ENCODE measurements at regions not wholly inside any gene's neighbourhood (a gene's known extent, or its start where the extent isn't known, plus 50 kb on each side); places are given as distances from the start of the nearest gene placed in this dataset.

GRCh38 chr12:13749389-13749788, 232.0 kb downstream of the GRIN2B start:
- no peaks in the 10 kb centered on the region for H3K27me3 ChIP-seq (ENCODE audit: low read depth, low read length)
- H3K4me3 ChIP-seq (ENCODE audit: low read depth in 1 of 2, low read length in 2 of 2) = no peak overlapping the region
- H3K27ac ChIP-seq (ENCODE audit: low read length) = no peak overlapping the region
- H3K9me3 ChIP-seq (ENCODE audit: control insufficient read depth in 1 of 2, low read length in 2 of 2) = no peaks in the 10 kb centered on the region
- H3K4me1 ChIP-seq (ENCODE audit: control insufficient read depth in 1 of 2, insufficient read depth in 2 of 2, low read length in 2 of 2) = no peaks in the 10 kb centered on the region
- no peaks in the 10 kb centered on the region for H3K36me3 ChIP-seq (ENCODE audit: control insufficient read depth in 1 of 2, insufficient read depth in 2 of 2, low read length in 2 of 2)

GRCh38 chr12:13745111-13745860, 236.1 kb downstream of the GRIN2B start:
- Histone ChIP-seq H3K4me3 (ENCODE audit: low read depth in 1 of 2, low read length in 2 of 2) (no peak overlapping the region), H3K4me1 (ENCODE audit: control insufficient read depth in 1 of 2, insufficient read depth in 2 of 2, low read length in 2 of 2) (no peaks in the 10 kb centered on the region), H3K36me3 (ENCODE audit: control insufficient read depth in 1 of 2, insufficient read depth in 2 of 2, low read length in 2 of 2) (no peaks in the 10 kb centered on the region), H3K27ac (ENCODE audit: low read length) (no peak overlapping the region), H3K27me3 (ENCODE audit: low read depth, low read length) (no peaks in the 10 kb centered on the region), H3K9me3 (ENCODE audit: control insufficient read depth in 1 of 2, low read length in 2 of 2) (no peaks in the 10 kb centered on the region)

- H3K36me3 ChIP-seq (ENCODE audit: control insufficient read depth in 1 of 2, insufficient read depth in 2 of 2, low read length in 2 of 2) = no peaks in the 10 kb centered on the region
Observed at GRCh38 chr12:13744561-13744960, 236.8 kb downstream of the GRIN2B start.

GRCh38 chr12:13740149-13740545, 241.3 kb downstream of the GRIN2B start:
- Histone ChIP-seq H3K27ac (ENCODE audit: low read length) (no peak overlapping the region), H3K27me3 (ENCODE audit: low read depth, low read length) (no peaks in the 10 kb centered on the region), H3K36me3 (ENCODE audit: control insufficient read depth in 1 of 2, insufficient read depth in 2 of 2, low read length in 2 of 2) (no peaks in the 10 kb centered on the region), H3K4me1 (ENCODE audit: control insufficient read depth in 1 of 2, insufficient read depth in 2 of 2, low read length in 2 of 2) (no peaks in the 10 kb centered on the region), H3K9me3 (ENCODE audit: control insufficient read depth in 1 of 2, low read length in 2 of 2) (no peaks in the 10 kb centered on the region), H3K4me3 (ENCODE audit: low read depth in 1 of 2, low read length in 2 of 2) (no peak overlapping the region)

More at GRCh38 chr12:13744561-13744960, 236.8 kb downstream of the GRIN2B start:
- Histone ChIP-seq H3K27me3 (ENCODE audit: low read depth, low read length) (no peaks in the 10 kb centered on the region), H3K9me3 (ENCODE audit: control insufficient read depth in 1 of 2, low read length in 2 of 2) (no peaks in the 10 kb centered on the region), H3K27ac (ENCODE audit: low read length) (no peak overlapping the region), H3K4me3 (ENCODE audit: low read depth in 1 of 2, low read length in 2 of 2) (no peak overlapping the region), H3K4me1 (ENCODE audit: control insufficient read depth in 1 of 2, insufficient read depth in 2 of 2, low read length in 2 of 2) (no peaks in the 10 kb centered on the region)

- Histone ChIP-seq H3K27me3 (ENCODE audit: low read depth, low read length) (no peaks in the 10 kb centered on the region), H3K4me1 (ENCODE audit: control insufficient read depth in 1 of 2, insufficient read depth in 2 of 2, low read length in 2 of 2) (no peaks in the 10 kb centered on the region), H3K36me3 (ENCODE audit: control insufficient read depth in 1 of 2, insufficient read depth in 2 of 2, low read length in 2 of 2) (no peaks in the 10 kb centered on the region), H3K9me3 (ENCODE audit: control insufficient read depth in 1 of 2, low read length in 2 of 2) (no peaks in the 10 kb centered on the region), H3K27ac (ENCODE audit: low read length) (no peak overlapping the region), H3K4me3 (ENCODE audit: low read depth in 1 of 2, low read length in 2 of 2) (no peak overlapping the region)
Observed at GRCh38 chr12:13735734-13736133, 245.7 kb downstream of the GRIN2B start.

GRCh38 chr12:13734584-13735152, 246.7 kb downstream of the GRIN2B start:
- no peaks in the 10 kb centered on the region for H3K9me3 ChIP-seq (ENCODE audit: control insufficient read depth in 1 of 2, low read length in 2 of 2)
- no peaks in the 10 kb centered on the region for H3K36me3 ChIP-seq (ENCODE audit: control insufficient read depth in 1 of 2, insufficient read depth in 2 of 2, low read length in 2 of 2)
- no peak overlapping the region for H3K4me3 ChIP-seq (ENCODE audit: low read depth in 1 of 2, low read length in 2 of 2)
- H3K27ac ChIP-seq (ENCODE audit: low read length) = no peak overlapping the region
- no peaks in the 10 kb centered on the region for H3K4me1 ChIP-seq (ENCODE audit: control insufficient read depth in 1 of 2, insufficient read depth in 2 of 2, low read length in 2 of 2)
- H3K27me3 ChIP-seq (ENCODE audit: low read depth, low read length) = no peaks in the 10 kb centered on the region

- no peaks in the 10 kb centered on the region for H3K4me1 ChIP-seq (ENCODE audit: control insufficient read depth in 1 of 2, insufficient read depth in 2 of 2, low read length in 2 of 2)
- H3K27ac ChIP-seq (ENCODE audit: low read length) = no peak overlapping the region
- H3K9me3 ChIP-seq (ENCODE audit: control insufficient read depth in 1 of 2, low read length in 2 of 2) = no peaks in the 10 kb centered on the region
- no peaks in the 10 kb centered on the region for H3K36me3 ChIP-seq (ENCODE audit: control insufficient read depth in 1 of 2, insufficient read depth in 2 of 2, low read length in 2 of 2)
- H3K4me3 ChIP-seq (ENCODE audit: low read depth in 1 of 2, low read length in 2 of 2) = no peak overlapping the region
- no peaks in the 10 kb centered on the region for H3K27me3 ChIP-seq (ENCODE audit: low read depth, low read length)
Observed at GRCh38 chr12:13727707-13728195, 253.7 kb downstream of the GRIN2B start.

GRCh38 chr12:13725049-13725448, 256.4 kb downstream of the GRIN2B start:
- H3K4me3 ChIP-seq (ENCODE audit: low read depth in 1 of 2, low read length in 2 of 2) = no peak overlapping the region
- H3K27ac ChIP-seq (ENCODE audit: low read length) = no peak overlapping the region
- H3K27me3 ChIP-seq (ENCODE audit: low read depth, low read length) = no peaks in the 10 kb centered on the region
- no peaks in the 10 kb centered on the region for H3K4me1 ChIP-seq (ENCODE audit: control insufficient read depth in 1 of 2, insufficient read depth in 2 of 2, low read length in 2 of 2)
- H3K36me3 ChIP-seq (ENCODE audit: control insufficient read depth in 1 of 2, insufficient read depth in 2 of 2, low read length in 2 of 2) = no peaks in the 10 kb centered on the region
- H3K9me3 ChIP-seq (ENCODE audit: control insufficient read depth in 1 of 2, low read length in 2 of 2) = no peaks in the 10 kb centered on the region

GRCh38 chr12:13724136-13724535, 257.3 kb downstream of the GRIN2B start:
- Histone ChIP-seq H3K4me3 (ENCODE audit: low read depth in 1 of 2, low read length in 2 of 2) (no peak overlapping the region), H3K9me3 (ENCODE audit: control insufficient read depth in 1 of 2, low read length in 2 of 2) (no peaks in the 10 kb centered on the region), H3K4me1 (ENCODE audit: control insufficient read depth in 1 of 2, insufficient read depth in 2 of 2, low read length in 2 of 2) (no peaks in the 10 kb centered on the region), H3K27ac (ENCODE audit: low read length) (no peak overlapping the region), H3K36me3 (ENCODE audit: control insufficient read depth in 1 of 2, insufficient read depth in 2 of 2, low read length in 2 of 2) (no peaks in the 10 kb centered on the region), H3K27me3 (ENCODE audit: low read depth, low read length) (no peaks in the 10 kb centered on the region)

GRCh38 chr12:13719986-13720385, 261.4 kb downstream of the GRIN2B start:
- H3K36me3 ChIP-seq (ENCODE audit: control insufficient read depth in 1 of 2, insufficient read depth in 2 of 2, low read length in 2 of 2) = no peaks in the 10 kb centered on the region
- H3K27me3 ChIP-seq (ENCODE audit: low read depth, low read length) = no peaks in the 10 kb centered on the region
- H3K27ac ChIP-seq (ENCODE audit: low read length) = no peak overlapping the region
- H3K4me1 ChIP-seq (ENCODE audit: control insufficient read depth in 1 of 2, insufficient read depth in 2 of 2, low read length in 2 of 2) = no peaks in the 10 kb centered on the region
- H3K4me3 ChIP-seq (ENCODE audit: low read depth in 1 of 2, low read length in 2 of 2) = no peak overlapping the region
- no peaks in the 10 kb centered on the region for H3K9me3 ChIP-seq (ENCODE audit: control insufficient read depth in 1 of 2, low read length in 2 of 2)

GRCh38 chr12:13718271-13718670, 263.1 kb downstream of the GRIN2B start:
- H3K4me1 ChIP-seq (ENCODE audit: control insufficient read depth in 1 of 2, insufficient read depth in 2 of 2, low read length in 2 of 2) = no peaks in the 10 kb centered on the region
- H3K4me3 ChIP-seq (ENCODE audit: low read depth in 1 of 2, low read length in 2 of 2) = no peak overlapping the region
- no peaks in the 10 kb centered on the region for H3K36me3 ChIP-seq (ENCODE audit: control insufficient read depth in 1 of 2, insufficient read depth in 2 of 2, low read length in 2 of 2)
- H3K9me3 ChIP-seq (ENCODE audit: control insufficient read depth in 1 of 2, low read length in 2 of 2) = no peaks in the 10 kb centered on the region
- no peaks in the 10 kb centered on the region for H3K27me3 ChIP-seq (ENCODE audit: low read depth, low read length)
- H3K27ac ChIP-seq (ENCODE audit: low read length) = no peak overlapping the region

- no peaks in the 10 kb centered on the region for H3K4me1 ChIP-seq (ENCODE audit: control insufficient read depth in 1 of 2, insufficient read depth in 2 of 2, low read length in 2 of 2)
- H3K36me3 ChIP-seq (ENCODE audit: control insufficient read depth in 1 of 2, insufficient read depth in 2 of 2, low read length in 2 of 2) = no peaks in the 10 kb centered on the region
- no peaks in the 10 kb centered on the region for H3K9me3 ChIP-seq (ENCODE audit: control insufficient read depth in 1 of 2, low read length in 2 of 2)
- H3K4me3 ChIP-seq (ENCODE audit: low read depth in 1 of 2, low read length in 2 of 2) = no peak overlapping the region
- no peaks in the 10 kb centered on the region for H3K27me3 ChIP-seq (ENCODE audit: low read depth, low read length)
- H3K27ac ChIP-seq (ENCODE audit: low read length) = no peak overlapping the region
Observed at GRCh38 chr12:13716119-13716518, 265.3 kb downstream of the GRIN2B start.

Measured in muscle layer of duodenum (tissue), 2 donors.